PC-3 (cell line): ENCODE measurements at regions not wholly inside any gene's neighbourhood (a gene's known extent, or its start where the extent isn't known, plus 50 kb on each side); places are given as distances from the start of the nearest gene placed in this dataset.

Experiments
- EZH2 ChIP-seq: fragments of 300-600 bp; sonication (generic); IDR thresholded peaks from one replicate; pipeline ENCODE4 v1.6.1; 2017; ENCODE audit warnings: antibody characterized with exemption, mild to moderate bottlenecking, low read length; ENCODE audit not compliant: unreplicated experiment
- EZH2phosphoT487 ChIP-seq: fragments of 300-600 bp; sonication (generic); IDR thresholded peaks from 2 replicates; pipeline ENCODE4 v1.6.1; 2018; ENCODE audit warnings: mild to moderate bottlenecking, antibody characterized with exemption, low read length, borderline replicate concordance
- TF ChIP-seq, protein P1 (sequence below): fragments of 300-600 bp; sonication (generic); conservative IDR thresholded peaks from 2 replicates; pipeline ENCODE4 v1.5.1; 2017; ENCODE audit warnings: antibody characterized with exemption, low read depth, mild to moderate bottlenecking, low read length

DNA sequence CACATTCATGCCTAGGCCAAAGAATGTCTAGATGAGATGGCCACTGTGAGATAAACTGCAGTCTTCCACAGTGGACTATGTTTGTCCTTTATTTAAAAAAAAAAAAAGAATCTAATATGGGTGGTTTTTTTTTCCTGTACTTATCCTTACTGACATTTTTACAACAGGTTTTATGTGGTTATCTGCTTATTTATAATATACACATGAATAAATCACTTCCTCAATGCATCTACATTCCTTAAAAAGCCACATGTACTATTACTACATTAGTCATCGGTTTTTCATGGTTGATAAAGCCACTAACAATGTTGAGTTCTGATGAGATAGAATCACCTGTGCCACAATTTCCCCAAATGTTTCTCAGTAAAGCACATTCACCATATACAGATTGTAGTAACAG is 341.3 kb upstream of the THBS1 start:
- TF ChIP-seq EZH2: no peak
- TF ChIP-seq, protein P1, sequence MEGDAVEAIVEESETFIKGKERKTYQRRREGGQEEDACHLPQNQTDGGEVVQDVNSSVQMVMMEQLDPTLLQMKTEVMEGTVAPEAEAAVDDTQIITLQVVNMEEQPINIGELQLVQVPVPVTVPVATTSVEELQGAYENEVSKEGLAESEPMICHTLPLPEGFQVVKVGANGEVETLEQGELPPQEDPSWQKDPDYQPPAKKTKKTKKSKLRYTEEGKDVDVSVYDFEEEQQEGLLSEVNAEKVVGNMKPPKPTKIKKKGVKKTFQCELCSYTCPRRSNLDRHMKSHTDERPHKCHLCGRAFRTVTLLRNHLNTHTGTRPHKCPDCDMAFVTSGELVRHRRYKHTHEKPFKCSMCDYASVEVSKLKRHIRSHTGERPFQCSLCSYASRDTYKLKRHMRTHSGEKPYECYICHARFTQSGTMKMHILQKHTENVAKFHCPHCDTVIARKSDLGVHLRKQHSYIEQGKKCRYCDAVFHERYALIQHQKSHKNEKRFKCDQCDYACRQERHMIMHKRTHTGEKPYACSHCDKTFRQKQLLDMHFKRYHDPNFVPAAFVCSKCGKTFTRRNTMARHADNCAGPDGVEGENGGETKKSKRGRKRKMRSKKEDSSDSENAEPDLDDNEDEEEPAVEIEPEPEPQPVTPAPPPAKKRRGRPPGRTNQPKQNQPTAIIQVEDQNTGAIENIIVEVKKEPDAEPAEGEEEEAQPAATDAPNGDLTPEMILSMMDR: no peak
- TF ChIP-seq EZH2phosphoT487: no peak
